ENCODE measurements at regions not wholly inside any gene's neighbourhood (a gene's known extent, or its start where the extent isn't known, plus 50 kb on each side); places are given as distances from the start of the nearest gene placed in this dataset.

DNA sequence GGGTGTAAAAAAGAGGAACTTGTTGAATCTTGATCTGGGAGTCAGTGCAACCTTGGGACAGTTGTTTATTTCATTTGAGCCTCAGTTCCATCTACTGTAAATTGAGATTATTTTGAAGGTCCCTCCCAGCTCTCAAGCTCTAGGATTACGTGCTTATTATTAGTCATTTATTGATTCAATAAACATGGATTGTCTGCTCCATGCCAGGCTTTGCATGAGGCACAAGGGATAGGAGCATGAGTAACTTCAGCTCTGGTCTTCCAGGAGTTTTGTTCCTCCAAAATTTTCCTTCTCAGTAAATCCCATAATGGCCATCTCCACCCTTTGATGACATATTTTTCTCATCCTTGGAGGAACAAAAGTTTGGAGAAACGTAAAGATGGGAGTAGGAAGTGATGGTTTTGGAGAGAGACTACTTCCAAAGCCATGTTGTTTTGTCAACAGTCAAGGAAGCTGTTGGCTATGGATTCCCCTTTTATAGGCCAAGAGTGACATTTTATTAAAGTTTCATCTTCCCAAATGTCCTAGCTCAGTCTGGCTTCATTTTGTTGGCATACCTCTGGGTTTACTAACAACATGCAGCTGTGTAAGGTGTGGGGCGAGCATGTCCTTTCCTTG lies 244.6 kb downstream of the DMRT2 start:
- Histone ChIP-seq H3K4me1 (no peaks in the 10 kb centered on the region), H3K27ac (no peak overlapping the region), H3K4me2 (no peak overlapping the region), H3K4me3 (no peak overlapping the region), H3K9me3 (no peaks in the 10 kb centered on the region)
- no peak for TF ChIP-seq CHD2 (IDR thresholded peaks at IDR 0.05; ENCODE audit: low read length, partially characterized antibody)
- TF ChIP-seq HOXB13 (CRISPR knock-in tag; IDR thresholded peaks at IDR 0.05; ENCODE audit: low read depth): no peak
- no peak for TF ChIP-seq FOSB (CRISPR knock-in tag; IDR thresholded peaks at IDR 0.05)
- TF ChIP-seq KDM5A (IDR thresholded peaks at IDR 0.05): no peak
- no peak for TF ChIP-seq SREBF2 (IDR thresholded peaks at IDR 0.05)
- TF ChIP-seq, protein P1, sequence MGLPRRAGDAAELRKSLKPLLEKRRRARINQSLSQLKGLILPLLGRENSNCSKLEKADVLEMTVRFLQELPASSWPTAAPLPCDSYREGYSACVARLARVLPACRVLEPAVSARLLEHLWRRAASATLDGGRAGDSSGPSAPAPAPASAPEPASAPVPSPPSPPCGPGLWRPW (IDR thresholded peaks at IDR 0.05): no peak
- TF ChIP-seq POLR2AphosphoS2 (conservative IDR thresholded peaks at IDR 0.05; ENCODE audit: low read length): no peak
- no peak for TF ChIP-seq ESRRA (IDR thresholded peaks at IDR 0.05; ENCODE audit: borderline replicate concordance, low read length)
- TF ChIP-seq NFE2L2 (conservative IDR thresholded peaks at IDR 0.05; ENCODE audit: low read length): no peak
- TF ChIP-seq, protein P2, sequence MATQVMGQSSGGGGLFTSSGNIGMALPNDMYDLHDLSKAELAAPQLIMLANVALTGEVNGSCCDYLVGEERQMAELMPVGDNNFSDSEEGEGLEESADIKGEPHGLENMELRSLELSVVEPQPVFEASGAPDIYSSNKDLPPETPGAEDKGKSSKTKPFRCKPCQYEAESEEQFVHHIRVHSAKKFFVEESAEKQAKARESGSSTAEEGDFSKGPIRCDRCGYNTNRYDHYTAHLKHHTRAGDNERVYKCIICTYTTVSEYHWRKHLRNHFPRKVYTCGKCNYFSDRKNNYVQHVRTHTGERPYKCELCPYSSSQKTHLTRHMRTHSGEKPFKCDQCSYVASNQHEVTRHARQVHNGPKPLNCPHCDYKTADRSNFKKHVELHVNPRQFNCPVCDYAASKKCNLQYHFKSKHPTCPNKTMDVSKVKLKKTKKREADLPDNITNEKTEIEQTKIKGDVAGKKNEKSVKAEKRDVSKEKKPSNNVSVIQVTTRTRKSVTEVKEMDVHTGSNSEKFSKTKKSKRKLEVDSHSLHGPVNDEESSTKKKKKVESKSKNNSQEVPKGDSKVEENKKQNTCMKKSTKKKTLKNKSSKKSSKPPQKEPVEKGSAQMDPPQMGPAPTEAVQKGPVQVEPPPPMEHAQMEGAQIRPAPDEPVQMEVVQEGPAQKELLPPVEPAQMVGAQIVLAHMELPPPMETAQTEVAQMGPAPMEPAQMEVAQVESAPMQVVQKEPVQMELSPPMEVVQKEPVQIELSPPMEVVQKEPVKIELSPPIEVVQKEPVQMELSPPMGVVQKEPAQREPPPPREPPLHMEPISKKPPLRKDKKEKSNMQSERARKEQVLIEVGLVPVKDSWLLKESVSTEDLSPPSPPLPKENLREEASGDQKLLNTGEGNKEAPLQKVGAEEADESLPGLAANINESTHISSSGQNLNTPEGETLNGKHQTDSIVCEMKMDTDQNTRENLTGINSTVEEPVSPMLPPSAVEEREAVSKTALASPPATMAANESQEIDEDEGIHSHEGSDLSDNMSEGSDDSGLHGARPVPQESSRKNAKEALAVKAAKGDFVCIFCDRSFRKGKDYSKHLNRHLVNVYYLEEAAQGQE (IDR thresholded peaks at IDR 0.05): no peak
- no peak for TF ChIP-seq SMC3 (IDR thresholded peaks at IDR 0.05)
- TF ChIP-seq BHLHE40 (IDR thresholded peaks at IDR 0.05; ENCODE audit: low read depth, low read length): no peak
- TF ChIP-seq, protein P3, sequence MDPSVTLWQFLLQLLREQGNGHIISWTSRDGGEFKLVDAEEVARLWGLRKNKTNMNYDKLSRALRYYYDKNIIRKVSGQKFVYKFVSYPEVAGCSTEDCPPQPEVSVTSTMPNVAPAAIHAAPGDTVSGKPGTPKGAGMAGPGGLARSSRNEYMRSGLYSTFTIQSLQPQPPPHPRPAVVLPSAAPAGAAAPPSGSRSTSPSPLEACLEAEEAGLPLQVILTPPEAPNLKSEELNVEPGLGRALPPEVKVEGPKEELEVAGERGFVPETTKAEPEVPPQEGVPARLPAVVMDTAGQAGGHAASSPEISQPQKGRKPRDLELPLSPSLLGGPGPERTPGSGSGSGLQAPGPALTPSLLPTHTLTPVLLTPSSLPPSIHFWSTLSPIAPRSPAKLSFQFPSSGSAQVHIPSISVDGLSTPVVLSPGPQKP (IDR thresholded peaks at IDR 0.05; ENCODE audit: low read depth, low read length): no peak
- no peak for TF ChIP-seq ZFP36 (IDR thresholded peaks at IDR 0.05; ENCODE audit: borderline replicate concordance, partially characterized antibody)
- no peak for TF ChIP-seq NR3C1 (IDR thresholded peaks at IDR 0.05)
- POLR2A ChIA-PET: no interaction called here
- DNase-seq (ENCODE audit: low read depth in 1 of 2, low spot score in 1 of 2): no peak
- ATAC-seq: no peak
- FAIRE-seq: no peak
- CTCF ChIA-PET: no interaction called here
- WGBS (ENCODE audit: missing lambda C conversion rate): 0% methylated on average over 3 of the region's 3 CpGs

DNA sequence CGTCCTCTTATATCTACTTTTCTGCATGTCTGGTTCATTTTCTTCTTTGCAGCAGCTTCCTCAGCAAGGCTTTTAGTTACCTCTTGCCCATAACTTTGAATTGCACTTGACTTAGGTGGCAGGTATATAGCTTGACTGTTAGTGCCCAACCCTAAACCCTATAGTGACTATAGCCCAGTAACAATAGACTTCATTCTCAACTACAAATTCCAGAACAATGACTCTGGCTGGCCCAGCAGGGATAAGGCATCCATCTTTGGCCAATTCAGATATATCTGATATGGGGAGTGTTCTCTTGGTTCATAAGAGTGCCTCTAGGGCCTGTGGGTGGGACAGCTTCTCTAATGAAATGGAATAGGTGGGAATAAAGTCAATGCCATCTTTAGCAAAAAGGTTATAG lies 246.2 kb downstream of the DMRT2 start:
- Histone ChIP-seq H3K9me3 (no peaks in the 10 kb centered on the region), H3K4me1 (no peaks in the 10 kb centered on the region), H3K27ac (no peak overlapping the region), H3K4me2 (no peak overlapping the region), H3K4me3 (no peak overlapping the region)
- ATAC-seq (no peak), DNase-seq (ENCODE audit: low read depth in 1 of 2, low spot score in 1 of 2) (no peak), FAIRE-seq (no peak)
- no peak for TF ChIP-seq CEBPB (IDR thresholded peaks at IDR 0.05)
- TF ChIP-seq FOSL2 (IDR thresholded peaks at IDR 0.05): no peak
- no peak for TF ChIP-seq FOSL2 (CRISPR knock-in tag; IDR thresholded peaks at IDR 0.05)
- no peak for TF ChIP-seq HOXB13 (CRISPR knock-in tag; IDR thresholded peaks at IDR 0.05; ENCODE audit: low read depth)
- ChIA-PET CTCF (no interaction called here), POLR2A (no interaction called here)
- 0% methylated on average over 1 of the region's 1 CpG for WGBS (ENCODE audit: missing lambda C conversion rate)

DNA sequence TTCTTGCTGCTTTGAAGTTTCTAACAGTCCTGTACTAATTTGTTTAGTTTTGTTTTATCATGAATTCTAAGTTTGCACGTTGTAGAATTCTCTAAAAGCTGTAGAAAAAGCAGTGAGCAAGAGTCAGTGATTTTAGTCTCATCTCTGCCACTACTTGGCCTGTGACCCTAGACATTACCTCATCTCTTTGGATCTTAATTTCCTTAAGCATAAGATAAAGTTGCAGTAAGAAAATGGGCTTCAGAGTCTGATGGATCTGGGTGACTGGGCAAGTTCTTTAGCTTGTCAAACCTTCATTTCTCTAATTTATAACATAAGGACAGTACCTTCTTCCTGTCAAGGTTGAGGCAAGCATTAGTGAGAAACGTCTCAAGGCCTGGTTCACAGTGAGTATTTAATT lies 247.9 kb downstream of the DMRT2 start:
- no peak for DNase-seq (ENCODE audit: low read depth in 1 of 2, low spot score in 1 of 2)
- Histone ChIP-seq H3K9me3 (no peaks in the 10 kb centered on the region), H3K4me2 (no peak overlapping the region), H3K27ac (no peak overlapping the region), H3K4me3 (no peak overlapping the region), H3K4me1 (no peaks in the 10 kb centered on the region)
- ChIA-PET POLR2A (no interaction called here), CTCF (no interaction called here)
- 1% methylated on average over 2 of the region's 2 CpGs for WGBS (ENCODE audit: missing lambda C conversion rate)
- no peak for FAIRE-seq
- no peak for TF ChIP-seq NR3C1 (IDR thresholded peaks at IDR 0.05)
- no peak for ATAC-seq

Measured in A549 (cell line).